M059J (cell line): ENCODE measurements at regions not wholly inside any gene's neighbourhood (a gene's known extent, or its start where the extent isn't known, plus 50 kb on each side); places are given as distances from the start of the nearest gene placed in this dataset.
A peak's percentile ranks its signal among the peaks of the same experiment; 100 is the strongest.

ENCODE experiments used
- DNase-seq: peaks from one replicate; pipeline ENCODE4 v3.0.0-alpha.2; 2012; ENCODE audit warnings: low read depth

GRCh38 chr1:56442290-56442877 lies 137.0 kb downstream of the PLPP3 start:
- no peak for DNase-seq

- no peak for DNase-seq
Measured at GRCh38 chr1:56441601-56442000, 137.8 kb downstream of the PLPP3 start.

- DNase-seq: no peak
Measured at GRCh38 chr1:56439610-56440264, 139.6 kb downstream of the PLPP3 start.

GRCh38 chr1:56438901-56439551 lies 140.3 kb downstream of the PLPP3 start:
- DNase-seq: no peak

GRCh38 chr1:56437959-56438358 lies 141.4 kb downstream of the PLPP3 start:
- DNase-seq: peak; percentile 48

GRCh38 chr1:56436912-56437417 lies 142.4 kb downstream of the PLPP3 start:
- no peak for DNase-seq

GRCh38 chr1:56436296-56436695 lies 143.1 kb downstream of the PLPP3 start:
- no peak for DNase-seq

- no peak for DNase-seq
Measured at GRCh38 chr1:56435434-56436262, 143.7 kb downstream of the PLPP3 start.

- DNase-seq: no peak
Measured at GRCh38 chr1:56434740-56435139, 144.6 kb downstream of the PLPP3 start.

- peak; percentile 36 for DNase-seq
Measured at GRCh38 chr1:56434025-56434424, 145.3 kb downstream of the PLPP3 start.

- DNase-seq: no peak
Measured at GRCh38 chr1:56433056-56433577, 146.2 kb downstream of the PLPP3 start.

GRCh38 chr1:56432166-56432971 lies 147.0 kb downstream of the PLPP3 start:
- no peak for DNase-seq

GRCh38 chr1:56430141-56430839 lies 149.1 kb downstream of the PLPP3 start:
- no peak for DNase-seq

GRCh38 chr1:56429288-56429687 lies 150.1 kb downstream of the PLPP3 start:
- no peak for DNase-seq

- DNase-seq: no peak
Measured at GRCh38 chr1:56426587-56427381, 152.6 kb downstream of the PLPP3 start.

- no peak for DNase-seq
Measured at GRCh38 chr1:56425494-56426037, 153.8 kb downstream of the PLPP3 start.

GRCh38 chr1:56424744-56425493 lies 154.4 kb downstream of the PLPP3 start:
- peak; percentile 91 for DNase-seq

GRCh38 chr1:56423716-56424115 lies 155.6 kb downstream of the PLPP3 start:
- no peak for DNase-seq
